ENCODE measurements at regions not wholly inside any gene's neighbourhood (a gene's known extent, or its start where the extent isn't known, plus 50 kb on each side); places are given as distances from the start of the nearest gene placed in this dataset.

DNA sequence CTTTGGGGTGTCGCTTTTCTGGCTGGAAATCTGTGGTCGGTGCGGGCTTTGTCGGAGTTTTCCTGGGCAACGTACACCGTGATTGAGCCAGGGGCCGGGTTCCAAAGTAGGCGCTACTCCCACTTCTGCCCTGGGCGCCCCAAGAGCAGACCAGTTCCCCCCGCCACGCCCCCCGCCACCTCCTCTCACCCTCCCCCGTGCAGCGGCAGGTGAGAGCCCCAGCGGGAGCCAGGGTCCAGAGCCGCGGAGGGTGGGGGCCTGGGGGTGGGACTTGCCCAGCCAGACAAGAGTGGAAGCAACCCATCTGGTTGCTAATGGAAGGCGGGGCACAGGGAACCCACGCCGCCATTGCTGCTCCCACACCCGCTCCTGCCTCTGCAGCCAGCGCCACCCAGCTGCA, 2195.9 kb downstream of the PCDH9 start:
- Histone ChIP-seq H3K4me3 (no peak overlapping the region), H3K4me1 (ENCODE audit: insufficient read depth) (no peaks in the 10 kb centered on the region), H3K27ac (no peak overlapping the region), H3K27me3 (no peaks in the 10 kb centered on the region), H3K36me3 (no peaks in the 10 kb centered on the region), H3K9me3 (no peaks in the 10 kb centered on the region)
- DNase-seq = no peak
- TF ChIP-seq POLR2A (IDR thresholded peaks at IDR 0.05) (no peak), EP300 (IDR thresholded peaks at IDR 0.05) (no peak), CTCF (IDR thresholded peaks at IDR 0.05) (no peak)
- whole genome bisulfite sequencing, 3 donors = 94 to 97% (median 95%) methylated on average over 22 of the region's 22 CpGs
- intact Hi-C loops (cut with DNase I) = no loop called here

- Histone ChIP-seq H3K4me3 (no peak overlapping the region), H3K9me3 (no peaks in the 10 kb centered on the region), H3K36me3 (no peaks in the 10 kb centered on the region), H3K4me1 (ENCODE audit: insufficient read depth) (no peaks in the 10 kb centered on the region), H3K27ac (no peak overlapping the region), H3K27me3 (no peaks in the 10 kb centered on the region)
- DNase-seq = no peak
- intact Hi-C loops (cut with DNase I) = no loop called here
- no peak for TF ChIP-seq EP300 (IDR thresholded peaks at IDR 0.05)
- no peak for TF ChIP-seq POLR2A (IDR thresholded peaks at IDR 0.05)
- WGBS, 3 donors = 80 to 94% (median 89%) methylated on average over 2 of the region's 2 CpGs
Observed at GRCh38 chr13:65032825-65033224, 2197.3 kb downstream of the PCDH9 start.

DNA sequence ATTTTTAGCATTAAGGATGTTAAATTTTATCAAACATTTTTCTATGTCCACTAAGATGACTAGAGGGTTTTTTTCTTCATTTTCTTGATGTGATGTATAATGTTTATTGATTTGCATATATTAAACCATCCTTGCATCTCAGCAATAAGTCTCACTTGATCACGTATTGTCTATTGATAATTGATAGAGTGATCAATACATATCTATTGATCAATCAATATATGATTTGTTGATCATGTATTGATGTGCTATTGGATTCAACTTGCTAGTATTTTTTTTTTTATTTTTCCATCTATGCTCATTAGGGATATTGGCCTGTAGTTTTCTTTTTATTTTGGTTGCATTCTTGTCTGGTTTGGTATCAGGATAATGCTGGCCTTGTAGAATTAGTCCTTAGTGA, 2202.0 kb downstream of the PCDH9 start:
- no peak for DNase-seq
- H3K27ac ChIP-seq = no peak overlapping the region
- intact Hi-C loops (cut with DNase I) = no loop called here
- H3K4me1 ChIP-seq (ENCODE audit: insufficient read depth) = no peaks in the 10 kb centered on the region
- no peak overlapping the region for H3K4me3 ChIP-seq
- no peaks in the 10 kb centered on the region for H3K27me3 ChIP-seq
- TF ChIP-seq POLR2A (IDR thresholded peaks at IDR 0.05) = no peak
- TF ChIP-seq CTCF (IDR thresholded peaks at IDR 0.05) = no peak
- TF ChIP-seq EP300 (IDR thresholded peaks at IDR 0.05) = no peak
- WGBS, 3 donors = 90 to 96% (median 92%) methylated on average over 1 of the region's 1 CpG
- no peaks in the 10 kb centered on the region for H3K36me3 ChIP-seq
- no peaks in the 10 kb centered on the region for H3K9me3 ChIP-seq

GRCh38 chr13:65026505-65026904, 2203.6 kb downstream of the PCDH9 start:
- 70 to 82% (median 76%) methylated on average over 2 of the region's 2 CpGs for WGBS, 3 donors

DNA sequence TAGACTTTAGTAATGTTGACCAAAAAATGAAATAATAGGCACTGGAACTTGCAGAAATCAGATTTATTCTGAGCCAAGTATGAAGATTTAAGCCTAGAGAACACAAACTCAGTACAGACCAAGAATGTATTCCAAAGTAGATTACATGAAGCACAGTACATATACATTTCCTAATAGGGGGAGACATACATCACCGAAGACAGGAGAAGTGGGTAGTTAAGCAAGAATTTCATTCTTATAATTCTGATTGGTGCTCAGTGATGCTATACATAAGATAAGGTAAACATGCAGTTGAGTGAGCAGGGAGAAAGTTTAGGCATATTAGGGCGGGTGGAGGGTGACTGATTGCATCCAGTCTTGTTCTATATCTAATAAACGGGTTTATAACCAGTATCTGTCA, 2218.8 kb downstream of the PCDH9 start:
- Histone ChIP-seq H3K27ac (no peak overlapping the region), H3K9me3 (no peaks in the 10 kb centered on the region), H3K4me3 (no peak overlapping the region), H3K27me3 (no peaks in the 10 kb centered on the region), H3K36me3 (no peaks in the 10 kb centered on the region), H3K4me1 (ENCODE audit: insufficient read depth) (no peaks in the 10 kb centered on the region)
- TF ChIP-seq EP300 (IDR thresholded peaks at IDR 0.05) (no peak), POLR2A (IDR thresholded peaks at IDR 0.05) (no peak), CTCF (IDR thresholded peaks at IDR 0.05) (no peak)
- intact Hi-C loops (cut with DNase I) = no loop called here
- DNase-seq = no peak
- 40 to 45% (median 45%) methylated on average over 3 of the region's 3 CpGs for WGBS, 3 donors

More at GRCh38 chr13:65026505-65026904, 2203.6 kb downstream of the PCDH9 start:
- Histone ChIP-seq H3K9me3 (no peaks in the 10 kb centered on the region), H3K27ac (no peak overlapping the region), H3K27me3 (no peaks in the 10 kb centered on the region), H3K4me3 (no peak overlapping the region), H3K4me1 (ENCODE audit: insufficient read depth) (no peaks in the 10 kb centered on the region), H3K36me3 (no peaks in the 10 kb centered on the region)
- intact Hi-C loops (cut with DNase I) = no loop called here
- DNase-seq = no peak
- no peak for TF ChIP-seq POLR2A (IDR thresholded peaks at IDR 0.05)
- no peak for TF ChIP-seq CTCF (IDR thresholded peaks at IDR 0.05)
- TF ChIP-seq EP300 (IDR thresholded peaks at IDR 0.05) = no peak

Data from ovary (tissue), 7 donors.